Gastroesophageal sphincter (tissue), 4 donors: ENCODE measurements at regions not wholly inside any gene's neighbourhood (a gene's known extent, or its start where the extent isn't known, plus 50 kb on each side); places are given as distances from the start of the nearest gene placed in this dataset.

ENCODE experiments used
- ATAC-seq: fragments of 150-250 bp; one replicate; pipeline ENCODE4 v1.9.1; 2016; ENCODE audit warnings: mild to moderate bottlenecking, moderate library complexity
- H3K27ac ChIP-seq, 4 donors: fragments of 200-600 bp; sonication (generic) in 3 of 4; 1 replicate in 3 of 4; 2 replicates in 1 of 4; pipeline ENCODE4 v1.5.1; 2016 to 2019
- H3K27me3 ChIP-seq: fragments of 200-600 bp; sonication (generic); one replicate; pipeline ENCODE4 v1.5.1; 2019
- H3K36me3 ChIP-seq, 2 donors: fragments of 200-600 bp; sonication (generic); one replicate each; pipeline ENCODE4 v1.5.1; 2019; ENCODE audit warnings: control low read depth in 1 of 2
- H3K4me1 ChIP-seq, 3 donors: fragments of 200-600 bp; sonication (generic); 1 replicate in 2 of 3; 2 replicates in 1 of 3; pipeline ENCODE4 v1.5.1; 2016 to 2019; ENCODE audit warnings: control low read depth in 2 of 3
- H3K4me3 ChIP-seq, 2 donors: fragments of 200-600 bp; sonication (generic); one replicate each; pipeline ENCODE4 v1.5.1; 2019; ENCODE audit warnings: mild to moderate bottlenecking in 1 of 2, moderate library complexity in 1 of 2
- H3K9me3 ChIP-seq, 3 donors: fragments of 200-600 bp; sonication (generic); one replicate each; pipeline ENCODE4 v1.5.1; 2017 to 2019; ENCODE audit warnings: control low read depth in 2 of 3
- EP300 ChIP-seq: sonication (generic); formaldehyde crosslinking; IDR thresholded peaks from one replicate; pipeline ENCODE4 v1.6.1; 2017; ENCODE audit warnings: antibody characterized with exemption, mild to moderate bottlenecking
- POLR2A ChIP-seq, 2 donors: fragments of 450-650 bp; IDR thresholded peaks; one replicate each; pipeline ENCODE4 v1.6.1; 2017; ENCODE audit warnings: antibody characterized with exemption in 2 of 2, mild to moderate bottlenecking in 2 of 2, moderate library complexity in 1 of 2
- POLR2AphosphoS5 ChIP-seq: sonication (generic); formaldehyde crosslinking; IDR thresholded peaks from one replicate; pipeline ENCODE4 v1.6.1; 2017; ENCODE audit warnings: antibody characterized with exemption
- WGBS, 2 donors: methylation state at CpG; one replicate each; pipeline ENCODE4 v1.1.5; 2018; ENCODE audit warnings: low coverage in 1 of 2; 5-methylcytosine and 5-hydroxymethylcytosine counted together
- TF ChIP-seq, protein P1 (sequence below), 4 experiments: fragments of 200-600 bp in 2 of 4; fragments of 450-650 bp in 2 of 4; sonication (generic) in 1 of 4; IDR thresholded peaks; one replicate each; pipeline ENCODE4 v1.5.1; 2017 to 2019; ENCODE audit warnings: antibody characterized with exemption in 4 of 4, mild to moderate bottlenecking in 2 of 4, moderate library complexity in 2 of 4

DNA sequence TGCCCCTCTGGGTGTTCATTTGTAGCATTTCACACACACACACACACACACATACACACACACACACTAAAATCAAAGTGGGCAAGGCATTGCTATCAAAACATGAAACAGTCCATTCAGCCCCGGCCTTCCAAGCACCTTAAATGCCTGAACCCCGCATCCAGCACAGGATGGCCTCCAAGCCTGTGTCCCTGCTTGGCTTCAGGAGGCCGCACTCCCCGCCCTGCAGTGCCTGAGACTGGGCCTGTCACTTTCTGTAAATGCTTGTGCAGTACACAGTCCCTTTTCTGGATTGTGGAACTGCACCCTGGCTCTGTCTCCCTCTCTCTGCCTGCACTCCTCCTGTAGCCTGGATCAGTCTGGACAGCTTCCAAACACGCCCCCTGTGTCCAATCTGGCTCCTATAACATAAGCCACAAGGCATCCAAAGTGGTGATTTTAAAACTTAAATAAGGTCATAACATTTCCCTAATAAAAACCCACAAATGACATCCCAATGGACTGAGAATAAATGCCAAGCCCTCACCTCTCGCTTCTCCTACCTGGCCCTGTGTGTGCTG, 972.2 kb upstream of the TMEM132C start:
- ATAC-seq, result no peak
- no peaks in the 10 kb centered on the region for H3K9me3 ChIP-seq
- H3K27me3 ChIP-seq, result no peaks in the 10 kb centered on the region
- no peak for TF ChIP-seq EP300
- TF ChIP-seq POLR2AphosphoS5, result no peak
- TF ChIP-seq POLR2A (IDR thresholded peaks at IDR 0.05), result no peak
- TF ChIP-seq, protein P1, sequence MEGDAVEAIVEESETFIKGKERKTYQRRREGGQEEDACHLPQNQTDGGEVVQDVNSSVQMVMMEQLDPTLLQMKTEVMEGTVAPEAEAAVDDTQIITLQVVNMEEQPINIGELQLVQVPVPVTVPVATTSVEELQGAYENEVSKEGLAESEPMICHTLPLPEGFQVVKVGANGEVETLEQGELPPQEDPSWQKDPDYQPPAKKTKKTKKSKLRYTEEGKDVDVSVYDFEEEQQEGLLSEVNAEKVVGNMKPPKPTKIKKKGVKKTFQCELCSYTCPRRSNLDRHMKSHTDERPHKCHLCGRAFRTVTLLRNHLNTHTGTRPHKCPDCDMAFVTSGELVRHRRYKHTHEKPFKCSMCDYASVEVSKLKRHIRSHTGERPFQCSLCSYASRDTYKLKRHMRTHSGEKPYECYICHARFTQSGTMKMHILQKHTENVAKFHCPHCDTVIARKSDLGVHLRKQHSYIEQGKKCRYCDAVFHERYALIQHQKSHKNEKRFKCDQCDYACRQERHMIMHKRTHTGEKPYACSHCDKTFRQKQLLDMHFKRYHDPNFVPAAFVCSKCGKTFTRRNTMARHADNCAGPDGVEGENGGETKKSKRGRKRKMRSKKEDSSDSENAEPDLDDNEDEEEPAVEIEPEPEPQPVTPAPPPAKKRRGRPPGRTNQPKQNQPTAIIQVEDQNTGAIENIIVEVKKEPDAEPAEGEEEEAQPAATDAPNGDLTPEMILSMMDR (IDR thresholded peaks at IDR 0.05), result no peak
- no peaks in the 10 kb centered on the region for H3K36me3 ChIP-seq
- WGBS, 2 donors, result 65 to 91% methylated on average over 3 to 5 of the region's 6 CpGs
- no peak overlapping the region for H3K27ac ChIP-seq
- H3K4me1 ChIP-seq, result no peaks in the 10 kb centered on the region
- no peak overlapping the region for H3K4me3 ChIP-seq

DNA sequence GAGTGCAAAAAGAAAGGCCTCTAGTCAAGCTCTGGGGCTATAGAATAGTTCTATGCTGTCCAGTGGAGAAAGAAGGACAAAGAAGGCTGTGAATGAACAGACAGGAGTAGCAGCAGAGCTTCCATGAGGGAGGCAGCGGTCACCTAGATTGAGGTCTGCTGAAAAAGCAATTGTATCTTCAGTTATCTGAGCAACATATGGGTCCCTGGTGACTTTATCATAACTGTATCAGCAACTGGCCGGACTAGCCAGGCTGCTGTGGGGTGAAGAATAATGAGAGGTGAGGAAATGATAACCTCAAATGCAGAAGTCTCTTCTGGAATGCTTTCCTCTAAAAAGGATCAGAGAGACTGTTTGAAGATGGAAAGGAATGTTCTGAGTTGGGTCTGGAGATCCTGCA, 971.3 kb upstream of the TMEM132C start:
- H3K9me3 ChIP-seq, result no peaks in the 10 kb centered on the region
- no peak for ATAC-seq
- H3K27me3 ChIP-seq, result no peaks in the 10 kb centered on the region
- H3K36me3 ChIP-seq, result no peaks in the 10 kb centered on the region
- no peaks in the 10 kb centered on the region for H3K4me1 ChIP-seq
- H3K27ac ChIP-seq, result no peak overlapping the region
- TF ChIP-seq EP300 (no peak), POLR2AphosphoS5 (no peak), POLR2A (IDR thresholded peaks at IDR 0.05) (no peak)
- TF ChIP-seq, protein P1 (IDR thresholded peaks at IDR 0.05), result no peak
- 80 to 83% methylated on average over 1 to 2 of the region's 2 CpGs for WGBS, 2 donors
- H3K4me3 ChIP-seq, result no peak overlapping the region

DNA sequence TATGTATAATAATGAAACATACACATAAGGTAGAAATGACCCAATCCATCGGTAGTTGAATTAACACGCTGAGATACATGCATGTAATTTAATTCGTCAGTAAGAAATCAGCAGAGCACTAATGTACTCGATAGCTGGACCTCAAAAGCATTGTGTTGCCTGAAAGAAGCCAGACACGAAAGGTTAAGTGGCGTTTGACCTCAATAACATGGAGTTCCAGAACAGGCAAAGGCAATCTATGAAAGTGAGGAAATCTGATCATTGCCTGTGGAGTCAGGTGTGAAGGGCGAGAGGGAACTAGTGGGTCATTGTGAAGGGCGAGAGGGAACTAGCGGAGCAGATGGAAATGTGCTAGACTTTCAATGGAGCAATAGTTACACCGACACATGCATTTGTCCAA, 970.4 kb upstream of the TMEM132C start:
- ATAC-seq, result no peak

DNA sequence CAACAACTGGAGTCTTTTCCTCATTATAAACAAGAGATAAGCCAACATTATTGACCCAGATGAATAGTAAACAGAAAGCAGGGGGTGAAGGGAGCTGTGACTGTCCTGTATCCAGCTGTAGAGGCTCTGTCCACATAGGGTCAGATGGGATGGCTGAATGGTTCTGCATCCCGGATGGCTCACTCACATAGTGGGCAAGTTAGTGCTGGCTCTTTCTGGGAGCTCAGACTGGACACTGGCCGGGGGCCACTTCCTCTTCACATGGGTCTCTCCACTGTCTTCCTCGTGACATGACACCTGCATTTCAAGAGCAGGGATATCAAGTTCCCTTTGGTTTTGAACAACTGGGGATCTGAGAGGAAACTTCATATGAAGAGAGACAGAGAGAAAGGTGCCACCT, 969.6 kb upstream of the TMEM132C start:
- no peak for TF ChIP-seq POLR2AphosphoS5
- TF ChIP-seq POLR2A (IDR thresholded peaks at IDR 0.05), result no peak
- TF ChIP-seq, protein P1 (IDR thresholded peaks at IDR 0.05), result no peak
- no peak for TF ChIP-seq EP300
- Histone ChIP-seq H3K27ac (no peak overlapping the region), H3K36me3 (no peaks in the 10 kb centered on the region), H3K4me1 (no peaks in the 10 kb centered on the region), H3K9me3 (no peaks in the 10 kb centered on the region), H3K27me3 (no peaks in the 10 kb centered on the region), H3K4me3 (no peak overlapping the region)
- no peak for ATAC-seq
- 71 to 82% methylated on average over 1 to 3 of the region's 3 CpGs for WGBS, 2 donors

More for the DNA sequence above, 970.4 kb upstream of the TMEM132C start:
- Histone ChIP-seq H3K27me3 (no peaks in the 10 kb centered on the region), H3K36me3 (no peaks in the 10 kb centered on the region), H3K4me3 (no peak overlapping the region), H3K27ac (no peak overlapping the region), H3K9me3 (no peaks in the 10 kb centered on the region), H3K4me1 (no peaks in the 10 kb centered on the region)
- WGBS, 2 donors, result 82 to 88% methylated on average over 9 to 10 of the region's 10 CpGs
- no peak for TF ChIP-seq POLR2A (IDR thresholded peaks at IDR 0.05)
- no peak for TF ChIP-seq EP300
- TF ChIP-seq, protein P1 (IDR thresholded peaks at IDR 0.05), result no peak
- TF ChIP-seq POLR2AphosphoS5, result no peak

DNA sequence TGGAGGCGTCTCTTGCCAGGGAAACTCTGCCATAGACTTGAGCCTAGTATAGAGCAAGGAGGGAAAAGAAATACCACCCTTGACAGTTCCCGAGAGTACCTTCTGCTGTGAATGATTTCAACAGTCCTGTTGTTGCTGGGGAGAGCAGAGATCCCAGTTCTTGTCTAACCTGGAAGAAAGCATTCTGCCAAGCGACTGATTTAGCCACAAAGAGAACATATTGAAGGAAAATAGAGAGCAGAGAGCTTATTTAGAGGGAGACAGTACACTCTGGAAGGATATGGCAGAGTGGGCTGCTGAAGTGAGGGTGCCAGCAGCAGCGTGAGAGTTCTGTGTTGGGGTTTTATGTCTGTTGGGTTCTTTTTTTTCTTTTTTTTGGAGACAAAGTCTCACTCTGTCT, 966.9 kb upstream of the TMEM132C start:
- Histone ChIP-seq H3K27me3 (peaks cover 3% of the 10 kb centered on the region), H3K27ac (no peak overlapping the region), H3K9me3 (no peaks in the 10 kb centered on the region), H3K36me3 (no peaks in the 10 kb centered on the region), H3K4me3 (no peak overlapping the region), H3K4me1 (no peaks in the 10 kb centered on the region)
- no peak for ATAC-seq
- TF ChIP-seq EP300, result no peak
- TF ChIP-seq, protein P1 (IDR thresholded peaks at IDR 0.05), result no peak
- TF ChIP-seq POLR2AphosphoS5, result no peak
- TF ChIP-seq POLR2A (IDR thresholded peaks at IDR 0.05), result no peak
- 69 to 77% methylated on average over 3 to 4 of the region's 4 CpGs for WGBS, 2 donors
